ENCODE measurements at regions not wholly inside any gene's neighbourhood (a gene's known extent, or its start where the extent isn't known, plus 50 kb on each side); places are given as distances from the start of the nearest gene placed in this dataset.

DNA sequence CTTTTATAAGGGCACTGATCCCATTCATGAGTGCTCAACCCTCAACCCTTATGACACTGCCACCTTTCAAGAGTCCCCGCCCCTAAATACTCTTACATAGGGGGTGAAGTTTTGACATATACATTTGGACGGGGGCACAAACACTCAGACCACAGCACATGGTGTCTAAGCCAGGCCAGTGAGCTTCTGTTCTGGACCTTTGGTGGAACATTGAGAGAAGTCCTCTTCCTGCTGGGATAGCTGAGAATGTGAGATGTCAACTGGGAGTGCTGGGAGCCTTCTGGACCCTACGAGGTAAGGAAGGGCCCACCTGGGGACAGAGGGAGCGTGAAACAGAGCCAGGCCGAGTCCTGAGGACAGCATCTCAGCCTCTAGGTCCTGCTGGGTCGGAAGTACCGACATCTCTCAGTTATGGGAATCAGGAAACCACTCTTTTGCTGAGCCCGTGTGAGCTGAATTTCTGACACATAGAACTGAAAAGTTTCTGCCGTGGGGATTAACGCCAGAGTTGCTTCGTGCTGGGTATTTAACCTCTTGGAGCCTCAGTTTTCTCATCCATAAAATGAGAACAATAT, 114.9 kb downstream of the PDCL3 start:
- TF ChIP-seq EZH2phosphoT487 (IDR thresholded peaks at IDR 0.05) (no peak), EZH2 (IDR thresholded peaks at IDR 0.05) (no peak)
- TF ChIP-seq, protein P1, sequence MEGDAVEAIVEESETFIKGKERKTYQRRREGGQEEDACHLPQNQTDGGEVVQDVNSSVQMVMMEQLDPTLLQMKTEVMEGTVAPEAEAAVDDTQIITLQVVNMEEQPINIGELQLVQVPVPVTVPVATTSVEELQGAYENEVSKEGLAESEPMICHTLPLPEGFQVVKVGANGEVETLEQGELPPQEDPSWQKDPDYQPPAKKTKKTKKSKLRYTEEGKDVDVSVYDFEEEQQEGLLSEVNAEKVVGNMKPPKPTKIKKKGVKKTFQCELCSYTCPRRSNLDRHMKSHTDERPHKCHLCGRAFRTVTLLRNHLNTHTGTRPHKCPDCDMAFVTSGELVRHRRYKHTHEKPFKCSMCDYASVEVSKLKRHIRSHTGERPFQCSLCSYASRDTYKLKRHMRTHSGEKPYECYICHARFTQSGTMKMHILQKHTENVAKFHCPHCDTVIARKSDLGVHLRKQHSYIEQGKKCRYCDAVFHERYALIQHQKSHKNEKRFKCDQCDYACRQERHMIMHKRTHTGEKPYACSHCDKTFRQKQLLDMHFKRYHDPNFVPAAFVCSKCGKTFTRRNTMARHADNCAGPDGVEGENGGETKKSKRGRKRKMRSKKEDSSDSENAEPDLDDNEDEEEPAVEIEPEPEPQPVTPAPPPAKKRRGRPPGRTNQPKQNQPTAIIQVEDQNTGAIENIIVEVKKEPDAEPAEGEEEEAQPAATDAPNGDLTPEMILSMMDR (IDR thresholded peaks at IDR 0.05), result no peak
- no peak overlapping the region for H3K4me2 ChIP-seq
- H3K27ac Mint-ChIP-seq, result no peak overlapping the region
- no peak overlapping the region for H3K4me3 ChIP-seq
- no peak overlapping the region for H2AFZ ChIP-seq (replicated peaks)
- H3K79me2 ChIP-seq (ENCODE audit: low read depth), result no peaks in the 10 kb centered on the region
- no peaks in the 10 kb centered on the region for H3F3A ChIP-seq (ENCODE audit: low read depth)
- no peaks in the 10 kb centered on the region for H3K9me3 Mint-ChIP-seq
- peaks cover 4% of the 10 kb centered on the region for H3K27me3 Mint-ChIP-seq (ENCODE audit: insufficient read depth, low read depth)
- no peaks in the 10 kb centered on the region for H3K4me1 Mint-ChIP-seq
- H3K4me1 ChIP-seq, result no peaks in the 10 kb centered on the region
- H3K9ac ChIP-seq, result no peak overlapping the region
- no peak overlapping the region for H3K27ac ChIP-seq
- no peaks in the 10 kb centered on the region for H4K20me1 ChIP-seq (ENCODE audit: low read depth)
- H3K27me3 ChIP-seq, result no peaks in the 10 kb centered on the region
- no peaks in the 10 kb centered on the region for H3K36me3 Mint-ChIP-seq
- no peaks in the 10 kb centered on the region for H3K36me3 ChIP-seq
- H3K4me3 Mint-ChIP-seq, result no peak overlapping the region
- H3K9me3 ChIP-seq (ENCODE audit: low read depth), result no peaks in the 10 kb centered on the region
- DNase-seq (ENCODE audit: low spot score), result no peak

DNA sequence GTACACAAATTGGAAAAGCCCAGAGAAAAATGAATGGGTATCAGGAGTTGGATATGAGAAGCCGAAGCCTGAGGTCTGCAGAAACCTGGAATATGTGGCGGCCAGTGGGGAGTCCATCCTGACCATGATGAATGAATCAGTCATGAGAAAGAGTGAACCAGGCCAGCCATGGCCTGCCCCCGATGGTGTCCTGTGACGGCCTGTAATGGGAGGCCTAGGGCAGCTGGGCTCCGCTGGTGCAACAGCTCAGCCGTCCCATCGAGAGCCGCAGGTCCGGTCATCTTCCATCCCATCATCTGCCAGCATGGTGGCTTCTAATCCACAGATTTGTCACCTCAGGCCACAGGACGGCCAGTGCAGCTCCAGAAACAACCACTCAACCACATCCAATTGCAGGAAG, 116.4 kb downstream of the PDCL3 start:
- Mint-ChIP-seq H3K27me3 (ENCODE audit: insufficient read depth, low read depth) (peaks cover 4% of the 10 kb centered on the region), H3K27ac (no peak overlapping the region)

DNA sequence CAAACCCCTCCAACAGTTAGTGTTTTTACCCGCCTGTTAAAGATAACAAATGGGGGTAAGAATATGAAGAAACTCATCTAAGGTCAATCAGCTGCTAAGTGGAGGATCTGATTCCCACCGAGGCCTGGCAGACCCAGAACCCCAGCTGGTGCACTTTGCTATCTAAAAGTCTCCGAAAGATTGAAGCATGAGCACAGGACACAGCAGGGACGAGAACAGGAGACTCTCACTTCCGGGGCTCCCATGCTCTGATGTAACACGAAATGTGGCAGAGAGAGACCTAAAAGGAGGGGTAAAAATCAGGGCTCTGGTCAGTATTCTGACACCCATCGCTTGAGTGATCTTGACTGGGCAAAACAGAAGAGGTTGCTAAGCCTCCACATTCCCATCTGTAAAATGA, 119.7 kb downstream of the PDCL3 start:
- Mint-ChIP-seq H3K9me3 (peaks cover 14% of the 10 kb centered on the region), H3K27ac (no peak overlapping the region)

More for the DNA sequence above, 116.4 kb downstream of the PDCL3 start:
- Histone ChIP-seq H2AFZ (replicated peaks) (no peak overlapping the region), H3F3A (ENCODE audit: low read depth) (no peaks in the 10 kb centered on the region), H3K4me1 (no peaks in the 10 kb centered on the region), H3K36me3 (no peaks in the 10 kb centered on the region), H3K9me3 (ENCODE audit: low read depth) (peaks cover 5% of the 10 kb centered on the region), H4K20me1 (ENCODE audit: low read depth) (no peaks in the 10 kb centered on the region), H3K27ac (no peak overlapping the region), H3K4me2 (no peak overlapping the region), H3K27me3 (no peaks in the 10 kb centered on the region), H3K79me2 (ENCODE audit: low read depth) (no peaks in the 10 kb centered on the region), H3K9ac (no peak overlapping the region), H3K4me3 (no peak overlapping the region)
- peaks cover 7% of the 10 kb centered on the region for H3K9me3 Mint-ChIP-seq
- DNase-seq (ENCODE audit: low spot score), result no peak
- no peaks in the 10 kb centered on the region for H3K36me3 Mint-ChIP-seq
- no peak for TF ChIP-seq EZH2 (IDR thresholded peaks at IDR 0.05)
- no peak for TF ChIP-seq EZH2phosphoT487 (IDR thresholded peaks at IDR 0.05)
- TF ChIP-seq, protein P1 (IDR thresholded peaks at IDR 0.05), result no peak
- no peaks in the 10 kb centered on the region for H3K4me1 Mint-ChIP-seq
- no peak overlapping the region for H3K4me3 Mint-ChIP-seq

More for the DNA sequence above, 119.7 kb downstream of the PDCL3 start:
- Mint-ChIP-seq H3K27me3 (ENCODE audit: insufficient read depth, low read depth) (peaks cover 3% of the 10 kb centered on the region), H3K4me3 (no peak overlapping the region), H3K36me3 (no peaks in the 10 kb centered on the region), H3K4me1 (no peaks in the 10 kb centered on the region)
- no peak for DNase-seq (ENCODE audit: low spot score)
- H3K79me2 ChIP-seq (ENCODE audit: low read depth), result no peaks in the 10 kb centered on the region
- no peaks in the 10 kb centered on the region for H3K4me1 ChIP-seq
- no peaks in the 10 kb centered on the region for H3K36me3 ChIP-seq
- no peak overlapping the region for H3K4me2 ChIP-seq
- TF ChIP-seq EZH2phosphoT487 (IDR thresholded peaks at IDR 0.05), result no peak
- TF ChIP-seq, protein P1 (IDR thresholded peaks at IDR 0.05), result no peak
- TF ChIP-seq EZH2 (IDR thresholded peaks at IDR 0.05), result no peak
- H3F3A ChIP-seq (ENCODE audit: low read depth), result no peaks in the 10 kb centered on the region
- H4K20me1 ChIP-seq (ENCODE audit: low read depth), result no peaks in the 10 kb centered on the region
- H3K4me3 ChIP-seq, result no peak overlapping the region
- H3K27ac ChIP-seq, result no peak overlapping the region
- no peak overlapping the region for H2AFZ ChIP-seq (replicated peaks)
- H3K9me3 ChIP-seq (ENCODE audit: low read depth), result peaks cover 8% of the 10 kb centered on the region
- no peak overlapping the region for H3K9ac ChIP-seq
- no peaks in the 10 kb centered on the region for H3K27me3 ChIP-seq
